HEK293 (cell line): ENCODE measurements at regions not wholly inside any gene's neighbourhood (a gene's known extent, or its start where the extent isn't known, plus 50 kb on each side); places are given as distances from the start of the nearest gene placed in this dataset.

Source experiments
- CTCF ChIA-PET: fragments of 350-600 bp; formaldehyde crosslinking; extraction: SDS; loops from one replicate; lab custom pipeline; 2021; ENCODE audit warnings: antibody characterized with exemption; lab: Yijun Ruan, JAX
- POLR2A ChIA-PET: fragments of 300-600 bp; formaldehyde crosslinking; extraction: SDS; loops from one replicate; lab custom pipeline; 2020; ENCODE audit warnings: antibody characterized with exemption, inconsistent platforms; lab: Yijun Ruan, JAX
- H3K27ac ChIP-seq: fragments of 200-500 bp; sonication (Bioruptor generic); 2 replicates; pipeline ENCODE4 v1.5.1; 2014; ENCODE audit warnings: low read depth, low read length, control low read depth, inconsistent platforms; ENCODE audit errors: extremely low read depth
- H3K36me3 ChIP-seq, 2 experiments: fragments of 200-500 bp in 1 of 2; sonication (Bioruptor generic) in 1 of 2; 1 replicate in 1 of 2; 2 replicates in 1 of 2; pipeline ENCODE4 v1.5.1; 2014 to 2017; ENCODE audit warnings: inconsistent platforms in 2 of 2, low read length in 2 of 2; ENCODE audit not compliant: control insufficient read depth in 2 of 2, insufficient read depth in 1 of 2
- H3K4me1 ChIP-seq: fragments of 200-500 bp; sonication (Bioruptor generic); 2 replicates; pipeline ENCODE4 v1.5.1; 2014; ENCODE audit warnings: mild to moderate bottlenecking, low read length, inconsistent platforms; ENCODE audit not compliant: control insufficient read depth, insufficient read depth
- H3K4me3 ChIP-seq: 2 replicates; pipeline ENCODE4 v1.5.1; 2011; ENCODE audit warnings: low read depth, mild to moderate bottlenecking, control low read depth, low read length, moderate library complexity
- H3K9me3 ChIP-seq: fragments of 200-500 bp; sonication (Bioruptor generic); 2 replicates; pipeline ENCODE4 v1.5.1; 2014; ENCODE audit warnings: low read depth, low read length, inconsistent platforms; ENCODE audit not compliant: control insufficient read depth, insufficient read depth
- BCL11B ChIP-seq: fragments of 450-650 bp; formaldehyde crosslinking; IDR thresholded peaks from 2 replicates; pipeline ENCODE4 v1.5.1; 2016; ENCODE audit warnings: low read depth, missing biosample characterization, missing genetic modification characterization
- BCL6B ChIP-seq: fragments of 450-650 bp; formaldehyde crosslinking; IDR thresholded peaks from 2 replicates; pipeline ENCODE4 v1.5.1; 2017; ENCODE audit warnings: missing biosample characterization, missing genetic modification characterization
- CTCF ChIP-seq: fragments of 450-650 bp; formaldehyde crosslinking; IDR thresholded peaks from 2 replicates; pipeline ENCODE4 v1.5.1; 2016; ENCODE audit warnings: missing biosample characterization, missing genetic modification characterization
- FEZF1 ChIP-seq: fragments of 450-650 bp; formaldehyde crosslinking; IDR thresholded peaks from 2 replicates; pipeline ENCODE4 v1.5.1; 2016; ENCODE audit warnings: missing biosample characterization, missing genetic modification characterization
- GLI4 ChIP-seq: fragments of 450-650 bp; formaldehyde crosslinking; IDR thresholded peaks from 2 replicates; pipeline ENCODE4 v1.5.1; 2016; ENCODE audit warnings: missing biosample characterization, missing genetic modification characterization
- MZF1 ChIP-seq: fragments of 450-650 bp; formaldehyde crosslinking; IDR thresholded peaks from 2 replicates; pipeline ENCODE4 v1.5.1; 2017; ENCODE audit warnings: missing biosample characterization, missing genetic modification characterization, borderline replicate concordance
- PATZ1 ChIP-seq: fragments of 450-650 bp; formaldehyde crosslinking; IDR thresholded peaks from 2 replicates; pipeline ENCODE4 v1.5.1; 2016; ENCODE audit warnings: missing biosample characterization, missing genetic modification characterization
- SP2 ChIP-seq: fragments of 450-650 bp; formaldehyde crosslinking; IDR thresholded peaks from 2 replicates; pipeline ENCODE4 v1.5.1; 2016; ENCODE audit warnings: missing biosample characterization, missing genetic modification characterization
- ZBTB26 ChIP-seq: fragments of 450-650 bp; formaldehyde crosslinking; optimal IDR thresholded peaks from 2 replicates; pipeline ENCODE3; 2016; ENCODE audit warnings: missing biosample characterization, mild to moderate bottlenecking, missing genetic modification characterization
- ZBTB7A ChIP-seq: fragments of 450-650 bp; formaldehyde crosslinking; IDR thresholded peaks from 2 replicates; pipeline ENCODE4 v1.5.1; 2016; ENCODE audit warnings: low read depth, missing biosample characterization, missing genetic modification characterization
- ZIC2 ChIP-seq: fragments of 450-650 bp; formaldehyde crosslinking; IDR thresholded peaks from 2 replicates; pipeline ENCODE4 v1.5.1; 2016; ENCODE audit warnings: missing biosample characterization, missing genetic modification characterization
- ZNF121 ChIP-seq: fragments of 450-650 bp; formaldehyde crosslinking; IDR thresholded peaks from 2 replicates; pipeline ENCODE4 v1.5.1; 2016; ENCODE audit warnings: missing biosample characterization, missing genetic modification characterization
- ZNF138 ChIP-seq: fragments of 450-650 bp; formaldehyde crosslinking; IDR thresholded peaks from 2 replicates; pipeline ENCODE4 v1.5.1; 2016; ENCODE audit warnings: missing biosample characterization, missing genetic modification characterization, borderline replicate concordance
- ZNF155 ChIP-seq: fragments of 450-650 bp; formaldehyde crosslinking; IDR thresholded peaks from 2 replicates; pipeline ENCODE4 v1.5.1; 2016; ENCODE audit warnings: missing biosample characterization, missing genetic modification characterization
- ZNF184 ChIP-seq: fragments of 450-650 bp; IDR thresholded peaks from 2 replicates; pipeline ENCODE4 v1.5.1; 2018; ENCODE audit warnings: missing biosample characterization, mild to moderate bottlenecking, missing genetic modification characterization
- ZNF324 ChIP-seq: fragments of 450-650 bp; formaldehyde crosslinking; IDR thresholded peaks from 2 replicates; pipeline ENCODE4 v1.5.1; 2016; ENCODE audit warnings: missing biosample characterization, missing genetic modification characterization
- ZNF335 ChIP-seq: fragments of 450-650 bp; formaldehyde crosslinking; conservative IDR thresholded peaks from 2 replicates; pipeline ENCODE4 v1.5.1; 2016; ENCODE audit warnings: missing biosample characterization, missing genetic modification characterization
- ZNF341 ChIP-seq: fragments of 450-650 bp; formaldehyde crosslinking; IDR thresholded peaks from 2 replicates; pipeline ENCODE4; 2016; ENCODE audit warnings: low read depth, missing biosample characterization, missing genetic modification characterization
- ZNF416 ChIP-seq: fragments of 450-650 bp; formaldehyde crosslinking; IDR thresholded peaks from 2 replicates; pipeline ENCODE4 v1.5.1; 2016; ENCODE audit warnings: missing biosample characterization, missing genetic modification characterization
- ZNF433 ChIP-seq: fragments of 450-650 bp; formaldehyde crosslinking; IDR thresholded peaks from 2 replicates; pipeline ENCODE4 v1.5.1; 2016; ENCODE audit warnings: missing biosample characterization, missing genetic modification characterization, low read depth
- ZNF513 ChIP-seq: fragments of 450-650 bp; IDR thresholded peaks from 2 replicates; pipeline ENCODE4 v1.5.1; 2018; ENCODE audit warnings: missing biosample characterization, missing genetic modification characterization
- ZNF514 ChIP-seq: fragments of 450-650 bp; formaldehyde crosslinking; IDR thresholded peaks from 2 replicates; pipeline ENCODE4 v1.5.1; 2016; ENCODE audit warnings: missing biosample characterization, missing genetic modification characterization
- ZNF654 ChIP-seq: fragments of 450-650 bp; formaldehyde crosslinking; IDR thresholded peaks from 2 replicates; pipeline ENCODE4 v1.5.1; 2016; ENCODE audit warnings: low read depth, missing biosample characterization, missing genetic modification characterization
- ZNF768 ChIP-seq: fragments of 450-650 bp; formaldehyde crosslinking; IDR thresholded peaks from 2 replicates; pipeline ENCODE4 v1.5.1; 2018; ENCODE audit warnings: missing biosample characterization, mild to moderate bottlenecking, missing genetic modification characterization
- ZNF785 ChIP-seq: fragments of 450-650 bp; formaldehyde crosslinking; IDR thresholded peaks from 2 replicates; pipeline ENCODE4 v1.5.1; 2016; ENCODE audit warnings: missing biosample characterization, missing genetic modification characterization

- ChIA-PET CTCF (interaction anchor here (0.6 to 4.0 kb wide), 18 partner anchors 9 to 166 kb away, joined by 3 to 26 read pairs (median 4); partner anchors contain the start of gene ATL2), POLR2A (interaction anchor here (0.7 kb wide), 1 partner anchor 285 kb away, joined by 4 read pairs; the partner anchor contains the start of gene SRSF7)
- Histone ChIP-seq H3K4me1 (peaks cover 16% of the 10 kb centered on the region), H3K9me3 (no peaks in the 10 kb centered on the region), H3K36me3 (no peaks in the 10 kb centered on the region), H3K4me3 (no peak overlapping the region), H3K27ac (no peak overlapping the region)
- no peak for TF ChIP-seq BCL6B (tag by site-specific recombination)
- TF ChIP-seq ZBTB26 (tag by site-specific recombination): no peak
- TF ChIP-seq BCL11B (tag by site-specific recombination): no peak
- TF ChIP-seq PATZ1: no peak
- TF ChIP-seq MZF1 (tag by site-specific recombination): no peak
- TF ChIP-seq ZNF654 (tag by site-specific recombination): peak; percentile 14; the same call in 1 of the 2 replicates
- no peak for TF ChIP-seq GLI4 (tag by site-specific recombination)
- TF ChIP-seq ZNF433: no peak
- TF ChIP-seq ZNF514 (tag by site-specific recombination): no peak
- no peak for TF ChIP-seq ZNF138
- no peak for TF ChIP-seq ZNF155 (tag by site-specific recombination)
- peak; percentile 61; the same call in 1 of the 2 replicates for TF ChIP-seq CTCF (tag by site-specific recombination)
- no peak for TF ChIP-seq ZNF416 (tag by site-specific recombination)
Measured at GRCh38 chr2:38465789-38466127, 88.7 kb upstream of the ATL2 start.

- no peaks in the 10 kb centered on the region for H3K36me3 ChIP-seq
- ChIA-PET CTCF (interaction anchor here (0.6 to 4.0 kb wide), 15 partner anchors 9 to 149 kb away, joined by 3 to 26 read pairs (median 4); partner anchors contain the start of gene ATL2), POLR2A (interaction anchor here (0.7 kb wide), 1 partner anchor 286 kb away, joined by 4 read pairs; the partner anchor contains the start of gene SRSF7)
- H3K9me3 ChIP-seq: no peaks in the 10 kb centered on the region
- peaks cover 16% of the 10 kb centered on the region for H3K4me1 ChIP-seq
- H3K27ac ChIP-seq: no peak overlapping the region
- H3K4me3 ChIP-seq: no peak overlapping the region
- TF ChIP-seq ZNF513 (tag by site-specific recombination) (no peak), ZNF335 (tag by site-specific recombination) (0 out of 2 replicates have a peak, but pooled peaks have one; percentile 30), ZNF184 (tag by site-specific recombination) (no peak), ZIC2 (0 out of 2 replicates have a peak, but pooled peaks have one; percentile 26), ZNF121 (tag by site-specific recombination) (no peak), FEZF1 (no peak), SP2 (tag by site-specific recombination) (no peak), ZNF785 (no peak), ZNF155 (tag by site-specific recombination) (no peak), ZNF341 (no peak), ZNF768 (tag by site-specific recombination) (no peak), ZBTB7A (tag by site-specific recombination) (no peak), ZNF324 (tag by site-specific recombination) (no peak)
Measured at GRCh38 chr2:38464971-38465788, 88.1 kb upstream of the ATL2 start.
